GM23338 (cell line): ENCODE measurements at regions not wholly inside any gene's neighbourhood (a gene's known extent, or its start where the extent isn't known, plus 50 kb on each side); places are given as distances from the start of the nearest gene placed in this dataset.

Experiments
- ATAC-seq: fragments of 200-7000 bp; cut with Tn5 transposase; 3 replicates; pipeline ENCODE4 v1.9.1; 2020
- DNase-seq: peaks from one replicate; pipeline ENCODE4 v3.0.0-alpha.2; 2015; ENCODE audit warnings: low spot score
- H2AFZ ChIP-seq: fragments of 200-600 bp; sonication (generic); 2 replicates; pipeline ENCODE4 v1.8.0; 2016; ENCODE audit warnings: antibody characterized with exemption, mild to moderate bottlenecking, moderate library complexity
- H3F3A ChIP-seq: fragments of 200-600 bp; sonication (generic); replicated peaks from 2 replicates; pipeline ENCODE4 v1.8.0; 2017; ENCODE audit warnings: antibody characterized with exemption, mixed run types, low read depth
- H3K27ac ChIP-seq: fragments of 200-600 bp; sonication (generic); 2 replicates; pipeline ENCODE4 v1.6.1; 2016; ENCODE audit warnings: low read depth
- H3K27me3 ChIP-seq: fragments of 200-600 bp; sonication (generic); 2 replicates; pipeline ENCODE4 v1.8.0; 2016; ENCODE audit warnings: mild to moderate bottlenecking, mixed run types, moderate library complexity; ENCODE audit not compliant: insufficient read depth
- H3K36me3 ChIP-seq: fragments of 200-600 bp; sonication (generic); 2 replicates; pipeline ENCODE4 v1.8.0; 2016; ENCODE audit warnings: mild to moderate bottlenecking; ENCODE audit not compliant: insufficient read depth
- H3K4me1 ChIP-seq: fragments of 200-600 bp; sonication (generic); 2 replicates; pipeline ENCODE4 v1.8.0; 2016; ENCODE audit warnings: mild to moderate bottlenecking, moderate library complexity; ENCODE audit not compliant: insufficient read depth
- H3K4me2 ChIP-seq: fragments of 200-600 bp; sonication (generic); 2 replicates; pipeline ENCODE4 v1.7.1; 2017; ENCODE audit warnings: mixed run types
- H3K4me3 ChIP-seq: fragments of 200-600 bp; sonication (generic); 2 replicates; pipeline ENCODE4 v1.6.1; 2016; ENCODE audit warnings: mixed run types
- H3K79me2 ChIP-seq: fragments of 200-600 bp; sonication (generic); replicated peaks from 2 replicates; pipeline ENCODE4 v1.8.0; 2017; ENCODE audit warnings: mild to moderate bottlenecking; ENCODE audit not compliant: insufficient read depth
- H3K9me2 ChIP-seq: fragments of 200-600 bp; sonication (generic); 2 replicates; pipeline ENCODE4 v1.8.0; 2017; ENCODE audit not compliant: insufficient read depth
- H4K20me1 ChIP-seq: fragments of 200-600 bp; sonication (generic); replicated peaks from 2 replicates; pipeline ENCODE4 v1.8.0; 2017; ENCODE audit warnings: mild to moderate bottlenecking; ENCODE audit not compliant: insufficient read depth
- H3K27ac Mint-ChIP-seq: 2 replicates; pipeline ENCODE4 v1.8.0; 2020; ENCODE audit warnings: inconsistent platforms, mild to moderate bottlenecking, moderate library complexity, mixed read lengths
- H3K27me3 Mint-ChIP-seq: 3 replicates; pipeline ENCODE4 v1.8.0; 2022; ENCODE audit warnings: low read depth, mild to moderate bottlenecking, moderate library complexity, mixed read lengths, inconsistent platforms; ENCODE audit not compliant: insufficient read depth, poor library complexity
- H3K36me3 Mint-ChIP-seq: 3 replicates; pipeline ENCODE4 v1.8.0; 2021; ENCODE audit warnings: low read depth, mild to moderate bottlenecking, inconsistent platforms, moderate library complexity, mixed read lengths
- H3K4me1 Mint-ChIP-seq: 3 replicates; pipeline ENCODE4 v1.8.0; 2020; ENCODE audit warnings: mild to moderate bottlenecking, inconsistent platforms, mixed read lengths
- H3K4me3 Mint-ChIP-seq: 3 replicates; pipeline ENCODE4 v1.8.0; 2021; ENCODE audit warnings: moderate library complexity, mild to moderate bottlenecking, inconsistent platforms, mixed read lengths
- H3K9me3 Mint-ChIP-seq: 3 replicates; pipeline ENCODE4 v1.8.0; 2020; ENCODE audit warnings: moderate library complexity, mild to moderate bottlenecking, inconsistent platforms, mixed read lengths
- CREB1 ChIP-seq: fragments of 250-450 bp; sonication (Bioruptor Pico); IDR thresholded peaks from 2 replicates; pipeline ENCODE4 v1.5.0; 2020; ENCODE audit warnings: low read depth, mild to moderate bottlenecking, moderate library complexity
- CTCF ChIP-seq, 2 experiments: fragments of 200-600 bp in 1 of 2; sonication (generic) in 1 of 2; conservative IDR thresholded peaks; 2 replicates each; pipeline versions ENCODE4 v1.5.1 to v1.6.1; 2016 to 2017; ENCODE audit warnings: antibody characterized with exemption in 2 of 2, low read depth in 2 of 2, mild to moderate bottlenecking in 2 of 2, moderate library complexity in 1 of 2
- ETS1 ChIP-seq: IDR thresholded peaks from 2 replicates; pipeline ENCODE4 v1.6.1; 2016; ENCODE audit warnings: antibody characterized with exemption
- EZH2 ChIP-seq: fragments of 200-600 bp; sonication (generic); IDR thresholded peaks from one replicate; pipeline ENCODE4 v1.8.0; 2017; ENCODE audit warnings: antibody characterized with exemption, mild to moderate bottlenecking, low read depth; ENCODE audit not compliant: unreplicated experiment
- EZH2phosphoT487 ChIP-seq: fragments of 200-600 bp; sonication (generic); IDR thresholded peaks from one replicate; pipeline ENCODE4 v1.8.1; 2018; ENCODE audit warnings: antibody characterized with exemption; ENCODE audit not compliant: unreplicated experiment
- NANOG ChIP-seq: IDR thresholded peaks from 2 replicates; pipeline ENCODE4 v1.6.1; 2016; ENCODE audit warnings: antibody characterized with exemption, borderline replicate concordance
- POLR2AphosphoS5 ChIP-seq: IDR thresholded peaks from 2 replicates; pipeline ENCODE4 v1.6.1; 2016; ENCODE audit warnings: antibody characterized with exemption, low read depth
- STAT1 ChIP-seq: IDR thresholded peaks from one replicate; pipeline ENCODE4 v1.6.1; 2016; ENCODE audit warnings: antibody characterized with exemption; ENCODE audit not compliant: unreplicated experiment
- ZNF114 ChIP-seq: fragments of 250-450 bp; sonication (Bioruptor Pico); IDR thresholded peaks from 2 replicates; pipeline ENCODE4 v1.5.0; 2020; ENCODE audit warnings: mild to moderate bottlenecking, moderate library complexity
- ZNF331 ChIP-seq: fragments of 250-450 bp; sonication (Bioruptor Pico); IDR thresholded peaks from 2 replicates; pipeline ENCODE4 v1.5.0; 2020; ENCODE audit warnings: low read depth, mild to moderate bottlenecking, moderate library complexity
- TF ChIP-seq, protein P1 (sequence below): fragments of 250-450 bp; sonication (Bioruptor Pico); IDR thresholded peaks from 2 replicates; pipeline ENCODE4 v1.5.0; 2020; ENCODE audit warnings: mild to moderate bottlenecking, moderate library complexity

DNA sequence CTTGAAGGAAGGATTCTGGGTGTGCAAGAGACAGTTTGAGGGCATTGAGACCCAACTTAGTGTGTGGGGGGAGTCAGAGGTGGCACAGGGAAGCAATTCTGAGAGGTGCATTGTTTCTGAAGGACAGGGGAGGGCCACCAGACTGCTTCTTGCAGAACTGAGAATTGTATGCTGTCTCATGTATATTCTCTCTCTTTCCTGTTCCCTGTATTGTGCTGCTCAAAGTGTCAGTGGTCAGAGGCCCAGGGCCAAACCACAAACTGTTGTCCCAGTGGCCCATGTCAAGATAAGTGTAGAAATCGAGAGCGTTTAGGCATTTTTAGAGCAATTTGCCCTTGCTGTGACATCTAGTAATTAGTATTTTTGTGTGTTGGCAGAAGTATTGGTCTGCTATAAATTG, 567.1 kb downstream of the EDEM1 start:
- H3K27ac Mint-ChIP-seq, result no peak overlapping the region
- H3K4me3 ChIP-seq, result no peak overlapping the region
- H3K9me2 ChIP-seq, result no peaks in the 10 kb centered on the region
- no peak overlapping the region for H2AFZ ChIP-seq
- no peaks in the 10 kb centered on the region for H3K79me2 ChIP-seq
- no peak overlapping the region for H3K27ac ChIP-seq
- H3K36me3 Mint-ChIP-seq, result peaks cover 4% of the 10 kb centered on the region; the same call in 1 of the 3 replicates
- TF ChIP-seq CREB1 (CRISPR knock-in tag), result no peak
- no peak for TF ChIP-seq CTCF (conservative IDR thresholded peaks at IDR 0.05; ENCODE audit: low read depth in 2 of 2)
- H3K4me2 ChIP-seq, result no peak overlapping the region
- no peaks in the 10 kb centered on the region for H3K4me1 Mint-ChIP-seq
- ATAC-seq, result no peak
- H3K36me3 ChIP-seq, result peaks cover 14% of the 10 kb centered on the region
- H3K9me3 Mint-ChIP-seq, result peaks cover 84% of the 10 kb centered on the region
- H3K4me1 ChIP-seq, result no peaks in the 10 kb centered on the region
- no peaks in the 10 kb centered on the region for H4K20me1 ChIP-seq
- H3K27me3 Mint-ChIP-seq, result no peaks in the 10 kb centered on the region
- no peaks in the 10 kb centered on the region for H3F3A ChIP-seq
- DNase-seq, result no peak
- no peaks in the 10 kb centered on the region for H3K27me3 ChIP-seq
- no peak overlapping the region for H3K4me3 Mint-ChIP-seq

GRCh38 chr3:5756443-5756842, 568.9 kb downstream of the EDEM1 start:
- no peaks in the 10 kb centered on the region for H4K20me1 ChIP-seq
- Mint-ChIP-seq H3K4me1 (no peaks in the 10 kb centered on the region), H3K9me3 (peaks cover 84% of the 10 kb centered on the region), H3K27ac (no peak overlapping the region), H3K27me3 (no peaks in the 10 kb centered on the region), H3K4me3 (no peak overlapping the region), H3K36me3 (peaks cover 4% of the 10 kb centered on the region; the same call in 1 of the 3 replicates)
- no peak for ATAC-seq
- H3K4me2 ChIP-seq, result no peak overlapping the region
- H3K9me2 ChIP-seq, result no peaks in the 10 kb centered on the region
- no peaks in the 10 kb centered on the region for H3K79me2 ChIP-seq
- H3K36me3 ChIP-seq, result peaks cover 14% of the 10 kb centered on the region
- no peak overlapping the region for H3K4me3 ChIP-seq
- no peaks in the 10 kb centered on the region for H3K27me3 ChIP-seq
- no peak overlapping the region for H2AFZ ChIP-seq
- H3F3A ChIP-seq, result no peaks in the 10 kb centered on the region
- no peaks in the 10 kb centered on the region for H3K4me1 ChIP-seq
- DNase-seq, result no peak
- no peak overlapping the region for H3K27ac ChIP-seq
- no peak for TF ChIP-seq EZH2
- TF ChIP-seq, protein P1, sequence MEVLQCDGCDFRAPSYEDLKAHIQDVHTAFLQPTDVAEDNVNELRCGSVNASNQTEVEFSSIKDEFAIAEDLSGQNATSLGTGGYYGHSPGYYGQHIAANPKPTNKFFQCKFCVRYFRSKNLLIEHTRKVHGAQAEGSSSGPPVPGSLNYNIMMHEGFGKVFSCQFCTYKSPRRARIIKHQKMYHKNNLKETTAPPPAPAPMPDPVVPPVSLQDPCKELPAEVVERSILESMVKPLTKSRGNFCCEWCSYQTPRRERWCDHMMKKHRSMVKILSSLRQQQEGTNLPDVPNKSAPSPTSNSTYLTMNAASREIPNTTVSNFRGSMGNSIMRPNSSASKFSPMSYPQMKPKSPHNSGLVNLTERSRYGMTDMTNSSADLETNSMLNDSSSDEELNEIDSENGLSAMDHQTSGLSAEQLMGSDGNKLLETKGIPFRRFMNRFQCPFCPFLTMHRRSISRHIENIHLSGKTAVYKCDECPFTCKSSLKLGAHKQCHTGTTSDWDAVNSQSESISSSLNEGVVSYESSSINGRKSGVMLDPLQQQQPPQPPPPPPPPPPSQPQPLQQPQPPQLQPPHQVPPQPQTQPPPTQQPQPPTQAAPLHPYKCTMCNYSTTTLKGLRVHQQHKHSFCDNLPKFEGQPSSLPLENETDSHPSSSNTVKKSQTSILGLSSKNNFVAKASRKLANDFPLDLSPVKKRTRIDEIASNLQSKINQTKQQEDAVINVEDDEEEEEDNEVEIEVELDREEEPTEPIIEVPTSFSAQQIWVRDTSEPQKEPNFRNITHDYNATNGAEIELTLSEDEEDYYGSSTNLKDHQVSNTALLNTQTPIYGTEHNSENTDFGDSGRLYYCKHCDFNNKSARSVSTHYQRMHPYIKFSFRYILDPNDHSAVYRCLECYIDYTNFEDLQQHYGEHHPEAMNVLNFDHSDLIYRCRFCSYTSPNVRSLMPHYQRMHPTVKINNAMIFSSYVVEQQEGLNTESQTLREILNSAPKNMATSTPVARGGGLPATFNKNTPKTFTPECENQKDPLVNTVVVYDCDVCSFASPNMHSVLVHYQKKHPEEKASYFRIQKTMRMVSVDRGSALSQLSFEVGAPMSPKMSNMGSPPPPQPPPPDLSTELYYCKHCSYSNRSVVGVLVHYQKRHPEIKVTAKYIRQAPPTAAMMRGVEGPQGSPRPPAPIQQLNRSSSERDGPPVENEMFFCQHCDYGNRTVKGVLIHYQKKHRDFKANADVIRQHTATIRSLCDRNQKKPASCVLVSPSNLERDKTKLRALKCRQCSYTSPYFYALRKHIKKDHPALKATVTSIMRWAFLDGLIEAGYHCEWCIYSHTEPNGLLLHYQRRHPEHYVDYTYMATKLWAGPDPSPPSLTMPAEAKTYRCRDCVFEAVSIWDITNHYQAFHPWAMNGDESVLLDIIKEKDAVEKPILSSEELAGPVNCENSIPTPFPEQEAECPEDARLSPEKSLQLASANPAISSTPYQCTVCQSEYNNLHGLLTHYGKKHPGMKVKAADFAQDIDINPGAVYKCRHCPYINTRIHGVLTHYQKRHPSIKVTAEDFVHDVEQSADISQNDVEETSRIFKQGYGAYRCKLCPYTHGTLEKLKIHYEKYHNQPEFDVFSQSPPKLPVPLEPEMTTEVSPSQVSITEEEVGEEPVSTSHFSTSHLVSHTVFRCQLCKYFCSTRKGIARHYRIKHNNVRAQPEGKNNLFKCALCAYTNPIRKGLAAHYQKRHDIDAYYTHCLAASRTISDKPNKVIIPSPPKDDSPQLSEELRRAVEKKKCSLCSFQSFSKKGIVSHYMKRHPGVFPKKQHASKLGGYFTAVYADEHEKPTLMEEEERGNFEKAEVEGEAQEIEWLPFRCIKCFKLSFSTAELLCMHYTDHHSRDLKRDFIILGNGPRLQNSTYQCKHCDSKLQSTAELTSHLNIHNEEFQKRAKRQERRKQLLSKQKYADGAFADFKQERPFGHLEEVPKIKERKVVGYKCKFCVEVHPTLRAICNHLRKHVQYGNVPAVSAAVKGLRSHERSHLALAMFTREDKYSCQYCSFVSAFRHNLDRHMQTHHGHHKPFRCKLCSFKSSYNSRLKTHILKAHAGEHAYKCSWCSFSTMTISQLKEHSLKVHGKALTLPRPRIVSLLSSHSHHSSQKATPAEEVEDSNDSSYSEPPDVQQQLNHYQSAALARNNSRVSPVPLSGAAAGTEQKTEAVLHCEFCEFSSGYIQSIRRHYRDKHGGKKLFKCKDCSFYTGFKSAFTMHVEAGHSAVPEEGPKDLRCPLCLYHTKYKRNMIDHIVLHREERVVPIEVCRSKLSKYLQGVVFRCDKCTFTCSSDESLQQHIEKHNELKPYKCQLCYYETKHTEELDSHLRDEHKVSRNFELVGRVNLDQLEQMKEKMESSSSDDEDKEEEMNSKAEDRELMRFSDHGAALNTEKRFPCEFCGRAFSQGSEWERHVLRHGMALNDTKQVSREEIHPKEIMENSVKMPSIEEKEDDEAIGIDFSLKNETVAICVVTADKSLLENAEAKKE, result no peak
- TF ChIP-seq EZH2phosphoT487, result no peak
- TF ChIP-seq POLR2AphosphoS5, result no peak
- TF ChIP-seq NANOG, result no peak
- TF ChIP-seq ZNF114, result no peak
- no peak for TF ChIP-seq CTCF (conservative IDR thresholded peaks at IDR 0.05; ENCODE audit: low read depth in 2 of 2)
- no peak for TF ChIP-seq STAT1
- TF ChIP-seq ETS1, result no peak
- no peak for TF ChIP-seq CREB1 (CRISPR knock-in tag)
- TF ChIP-seq ZNF331, result no peak
